GM11168 (cell line): ENCODE measurements at regions not wholly inside any gene's neighbourhood (a gene's known extent, or its start where the extent isn't known, plus 50 kb on each side); places are given as distances from the start of the nearest gene placed in this dataset.
"Not testable (repeated sequence)": the region's sequence is repeated elsewhere in the genome, so short reads cannot be mapped to it uniquely, and the experiment has no call there.

ENCODE experiments used
- in situ Hi-C: fragments of 300-500 bp; cut with MboI; formaldehyde crosslinking; loops from one replicate; pipeline ENCODE4 v1.12.0; 2022; ENCODE audit warnings: low sequenced_read_pairs; ENCODE audit not compliant: unreplicated experiment

- in situ Hi-C loops: not testable (repeated sequence)
These were observed 101.2 kb upstream of the CADM1 start for GRCh38 chr11:115605397-115605796.

DNA sequence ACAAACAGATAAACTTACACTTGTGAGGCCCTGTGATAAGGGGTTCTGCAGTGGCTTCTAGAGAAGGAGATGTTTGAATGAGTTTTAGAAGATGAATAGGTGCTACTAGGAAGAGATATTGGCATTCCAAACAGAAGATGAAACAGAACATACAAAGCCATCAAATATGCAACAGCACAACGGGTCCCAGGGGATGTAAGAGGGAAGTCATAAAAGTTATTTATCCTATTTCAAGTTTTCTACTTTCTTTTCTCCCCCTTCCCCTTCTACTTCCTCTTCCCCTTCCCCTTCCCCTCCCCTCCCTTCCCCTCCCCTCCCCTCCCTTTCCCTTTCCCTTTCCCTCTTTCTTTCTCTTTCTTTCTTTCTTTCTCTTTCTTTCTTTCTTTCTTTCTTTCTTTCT lies 94.9 kb upstream of the CADM1 start:
- in situ Hi-C loops: no loop called here

DNA sequence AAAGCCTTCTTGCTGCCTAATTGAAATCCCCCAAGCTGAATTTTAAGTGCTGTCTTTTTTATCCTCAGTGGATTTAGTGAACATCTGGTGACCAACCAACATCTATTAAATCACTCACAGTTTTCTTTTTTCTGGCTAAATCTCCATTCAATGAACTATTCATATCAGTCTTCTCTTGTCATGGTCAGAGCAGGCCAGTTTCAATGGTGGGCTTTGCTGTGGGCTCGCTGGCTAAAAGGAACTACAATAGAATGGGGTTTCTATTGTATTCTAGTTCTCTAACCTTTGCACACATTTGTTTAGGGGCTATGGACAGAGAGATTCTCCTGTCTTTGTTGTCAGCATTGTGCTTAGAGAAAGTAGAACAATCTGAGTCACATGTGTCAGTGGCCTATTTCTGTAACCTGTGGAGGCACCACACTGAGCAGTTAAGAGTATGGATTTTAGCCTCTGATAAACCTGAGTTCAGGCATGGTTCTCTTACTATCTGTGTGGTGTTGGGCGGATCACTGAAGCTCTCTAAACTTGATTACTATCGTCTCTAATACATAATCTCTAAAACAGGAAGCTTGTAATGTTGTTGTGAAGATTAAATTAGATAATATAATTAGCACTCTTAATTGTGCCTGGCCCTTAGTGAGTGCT lies 94.2 kb upstream of the CADM1 start:
- in situ Hi-C loops: no loop called here

- in situ Hi-C loops: no loop called here
These were observed 87.2 kb upstream of the CADM1 start for GRCh38 chr11:115591380-115591779.

DNA sequence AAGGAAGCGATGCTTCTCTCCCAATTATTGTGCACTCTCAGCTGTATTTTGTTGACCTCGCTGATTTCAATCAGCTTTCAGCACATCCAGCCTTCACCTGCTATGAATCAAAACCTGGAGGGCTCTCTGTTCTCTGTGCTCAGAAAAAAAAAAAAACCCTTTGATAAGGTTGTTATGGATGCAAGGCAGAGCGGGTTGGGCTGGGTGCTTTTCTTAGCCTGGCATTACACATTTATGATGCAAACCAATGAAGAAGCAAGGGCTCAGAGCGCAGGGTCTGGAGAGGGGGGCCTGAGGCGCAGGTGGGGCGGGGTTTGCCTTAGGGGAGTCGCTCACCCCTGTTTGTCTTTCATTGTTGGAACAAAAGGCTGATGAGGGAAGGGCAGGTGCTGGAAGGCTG lies 86.0 kb upstream of the CADM1 start:
- in situ Hi-C loops: no loop called here

DNA sequence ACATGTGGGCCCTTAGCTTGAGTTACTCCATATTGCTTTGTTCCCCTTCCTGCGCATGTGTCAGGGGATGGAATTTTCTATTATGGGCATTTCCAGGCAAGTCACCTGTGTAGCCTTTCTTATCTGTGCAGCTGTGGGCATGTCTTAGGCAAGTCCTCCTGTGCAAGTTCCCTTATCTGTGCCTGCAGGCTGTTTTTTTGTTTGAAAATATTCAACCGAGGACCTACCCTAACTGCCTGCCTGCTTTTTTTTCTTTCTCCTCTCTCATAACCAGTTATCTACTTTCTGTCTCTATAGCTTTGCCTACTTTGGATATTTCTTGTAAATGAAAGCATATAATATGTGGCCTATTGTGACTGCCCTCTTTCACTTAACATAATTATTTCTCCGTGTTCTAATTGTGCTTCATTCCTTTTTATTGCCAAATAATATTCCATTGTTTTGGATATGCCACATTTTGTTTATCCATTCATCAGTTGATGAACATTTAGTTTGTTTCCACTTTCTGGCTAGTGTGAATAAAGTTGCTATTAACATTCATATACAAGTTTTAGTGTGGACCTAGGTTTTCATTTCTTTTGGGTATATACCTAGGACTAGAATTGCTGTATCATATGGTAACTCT lies 83.6 kb upstream of the CADM1 start:
- in situ Hi-C loops: no loop called here

GRCh38 chr11:115585361-115586024 lies 81.3 kb upstream of the CADM1 start:
- in situ Hi-C loops: no loop called here

DNA sequence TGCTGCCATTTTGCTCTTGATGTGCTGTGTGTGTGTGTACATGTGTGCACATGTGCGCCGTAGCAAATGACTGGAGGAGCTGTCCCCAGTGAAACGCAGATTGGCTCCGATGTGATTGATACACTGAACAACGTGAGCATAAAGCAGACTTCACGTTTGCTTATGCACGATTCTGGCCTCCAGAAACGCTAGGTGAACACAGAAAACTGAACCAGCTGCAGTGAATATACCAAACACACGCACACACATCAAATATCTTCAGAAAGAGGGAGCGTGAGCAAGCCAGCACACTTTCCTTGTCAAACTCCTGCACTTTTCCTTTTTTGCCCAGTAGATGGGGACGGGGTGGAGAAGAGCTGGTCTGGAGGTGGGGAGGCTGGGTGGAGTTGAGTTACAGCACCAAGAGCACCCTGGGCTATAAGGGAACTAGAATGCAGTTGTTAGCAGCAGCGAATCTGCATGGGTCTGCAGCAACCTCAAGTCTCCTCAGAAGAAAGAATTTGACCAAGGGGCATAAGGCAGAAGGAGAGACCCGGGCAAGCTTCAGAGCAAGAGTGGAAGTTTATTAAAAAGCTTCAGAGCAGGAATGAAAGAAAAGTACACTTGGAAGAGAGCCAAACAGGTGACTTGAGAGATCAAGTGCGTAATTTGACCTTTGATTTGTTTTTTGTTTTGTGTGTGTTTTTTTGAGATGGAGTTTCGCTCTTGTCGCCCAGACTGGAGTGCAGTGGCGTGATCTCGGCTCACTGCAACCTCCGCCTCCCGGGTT lies 77.8 kb upstream of the CADM1 start:
- in situ Hi-C loops: no loop called here

DNA sequence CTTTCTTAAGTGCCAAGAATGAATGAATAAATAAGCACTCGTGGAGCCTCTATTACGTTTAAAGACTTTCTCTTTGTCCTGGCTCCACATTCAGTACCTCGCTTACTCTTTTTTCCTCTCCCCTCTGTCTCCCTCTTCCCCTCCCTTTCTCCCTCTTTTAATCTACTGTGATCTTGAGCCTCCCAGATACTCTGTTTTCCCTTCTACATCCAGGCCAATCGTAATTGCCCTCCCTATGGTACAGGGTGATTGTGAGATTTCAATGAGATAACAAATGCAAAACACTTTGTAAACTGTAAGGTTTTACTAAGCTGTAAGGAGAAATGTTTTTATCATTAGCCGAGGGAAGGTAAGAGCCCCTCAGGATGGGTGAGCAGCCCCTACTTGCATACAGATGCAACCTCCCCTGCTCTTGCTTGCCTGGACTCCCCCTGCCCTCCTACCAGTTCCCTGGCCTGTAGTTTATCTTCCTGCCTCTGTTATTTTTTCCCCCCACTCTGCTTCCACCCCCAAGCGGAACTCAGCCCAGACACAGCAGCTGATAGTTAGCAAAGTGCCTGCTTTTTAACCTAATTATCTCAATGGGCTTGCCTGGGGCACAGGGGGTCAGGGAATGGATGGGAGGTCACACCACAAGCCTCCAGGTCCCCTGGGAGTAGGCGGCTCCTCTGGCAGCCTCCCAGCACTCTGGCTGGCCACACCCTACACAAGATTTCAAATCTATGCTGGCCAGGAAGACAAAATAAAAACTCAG lies 76.9 kb upstream of the CADM1 start:
- in situ Hi-C loops: no loop called here

GRCh38 chr11:115580416-115580815 lies 76.2 kb upstream of the CADM1 start:
- in situ Hi-C loops: no loop called here

GRCh38 chr11:115579181-115579825 lies 75.1 kb upstream of the CADM1 start:
- in situ Hi-C loops: no loop called here

- in situ Hi-C loops: no loop called here
These were observed 74.1 kb upstream of the CADM1 start for GRCh38 chr11:115578275-115578674.

DNA sequence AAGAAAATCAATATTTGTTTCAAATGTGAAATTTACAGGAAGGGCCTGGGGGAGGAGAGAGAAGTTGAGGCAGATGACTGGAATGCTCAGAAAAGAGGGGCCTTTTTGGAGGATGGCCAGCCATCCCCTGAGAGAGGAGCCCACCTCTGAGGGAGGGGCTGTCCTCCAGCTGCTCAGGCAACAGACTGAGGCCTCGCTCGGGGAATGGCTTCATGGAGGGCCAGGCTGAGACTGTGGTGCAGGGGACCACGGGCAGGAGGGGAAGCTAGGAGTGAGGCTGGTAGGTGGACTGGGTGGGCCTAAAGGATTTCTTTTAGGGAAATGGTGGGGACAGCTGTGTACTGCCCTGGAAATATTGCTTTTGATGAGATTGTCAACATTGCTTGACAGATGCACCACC lies 73.5 kb upstream of the CADM1 start:
- in situ Hi-C loops: no loop called here

DNA sequence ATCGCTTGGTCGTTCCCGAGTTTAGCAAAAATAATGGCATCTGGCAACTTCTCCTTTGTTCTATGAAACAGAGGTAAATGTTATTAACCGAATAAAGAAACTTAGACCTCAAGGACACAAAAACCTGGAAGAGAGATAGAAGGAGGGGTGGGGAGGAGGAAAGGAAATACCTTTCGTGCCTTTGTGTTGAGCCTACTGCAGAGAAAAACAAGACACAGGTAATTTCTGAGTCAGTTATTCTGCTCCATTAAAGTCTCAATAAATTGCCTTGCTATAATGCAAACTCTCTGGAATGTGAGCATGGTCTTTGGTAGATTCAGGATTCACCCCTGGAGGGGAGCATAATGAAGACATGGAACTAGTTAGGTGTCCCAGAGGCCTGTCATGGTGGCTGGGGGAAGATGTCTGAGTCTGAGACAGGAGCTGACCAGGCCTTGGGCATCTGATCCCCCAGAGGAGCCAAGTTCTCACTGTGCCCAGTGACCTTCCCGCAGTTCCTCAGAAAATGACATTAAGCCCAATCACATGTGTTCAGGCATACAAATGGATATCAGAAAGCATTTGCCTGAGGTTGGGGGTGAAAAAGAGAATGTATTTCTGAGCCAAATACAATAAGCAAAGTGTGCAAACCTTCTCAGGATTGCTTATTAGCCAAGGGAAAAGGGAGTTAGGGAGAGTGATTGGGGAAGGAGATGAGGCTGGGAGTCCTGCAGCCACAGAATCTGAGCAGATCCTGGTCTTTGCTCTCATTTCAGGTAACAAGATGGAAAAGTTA lies 72.6 kb upstream of the CADM1 start:
- in situ Hi-C loops: no loop called here

DNA sequence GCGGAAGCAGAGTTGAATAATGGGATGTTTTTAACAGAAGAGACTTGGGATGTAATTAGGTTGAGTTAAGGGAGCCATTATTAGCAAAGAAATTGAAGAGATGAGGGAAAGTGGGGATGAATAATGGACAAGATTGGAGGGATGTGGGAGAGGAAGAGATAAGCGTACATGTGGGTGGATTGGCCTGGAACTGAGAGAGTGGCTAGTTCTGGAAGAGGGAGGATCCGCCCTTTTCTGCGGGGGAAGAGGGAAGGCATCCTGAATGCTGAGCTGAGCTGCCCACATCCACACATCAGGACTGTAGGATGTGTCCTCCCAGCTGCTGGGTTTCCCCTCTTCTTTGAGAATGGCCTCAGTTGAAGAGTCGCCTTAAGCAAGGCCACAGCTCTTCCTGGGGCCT lies 68.3 kb upstream of the CADM1 start:
- in situ Hi-C loops: no loop called here

GRCh38 chr11:115566180-115566764 lies 62.1 kb upstream of the CADM1 start:
- in situ Hi-C loops: no loop called here

- in situ Hi-C loops: no loop called here
These were observed 60.6 kb upstream of the CADM1 start for GRCh38 chr11:115564851-115565250.

DNA sequence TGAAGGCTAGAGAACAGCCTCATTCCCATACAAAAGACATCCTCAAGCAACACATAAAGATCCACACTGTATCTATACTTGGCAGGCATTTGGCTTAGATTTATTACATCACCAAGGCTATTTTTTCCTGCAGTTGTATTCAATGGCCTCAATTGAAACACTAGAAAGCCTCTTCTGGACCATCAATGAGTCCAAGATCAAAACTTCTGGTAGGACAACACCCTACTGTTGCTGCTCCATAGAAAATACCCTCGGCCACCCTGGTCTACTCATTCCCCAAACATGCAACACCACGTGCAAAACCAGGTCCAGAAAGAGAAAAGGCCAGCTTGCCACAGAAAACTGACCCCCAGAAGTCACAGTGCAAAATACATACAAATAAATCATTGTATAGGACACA lies 56.9 kb upstream of the CADM1 start:
- in situ Hi-C loops: no loop called here

DNA sequence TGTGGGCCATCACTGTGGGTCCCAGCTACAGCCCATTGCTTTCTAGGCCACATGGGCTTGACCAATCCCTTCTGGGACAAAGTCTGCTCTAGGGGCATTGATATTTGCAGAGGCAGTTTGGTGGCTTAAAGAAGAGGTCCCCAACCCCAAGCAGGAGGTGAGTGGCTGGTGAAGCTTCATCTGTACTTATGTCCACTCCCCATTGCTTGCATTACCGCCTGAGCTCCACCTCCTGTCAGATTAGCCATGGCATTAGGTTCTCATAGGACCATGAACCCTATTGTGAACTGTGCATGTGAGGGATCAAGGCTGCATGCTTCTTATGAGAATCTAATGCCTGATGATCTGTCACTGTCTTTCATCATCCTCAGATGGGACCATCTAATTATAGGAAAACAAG lies 54.4 kb upstream of the CADM1 start:
- in situ Hi-C loops: no loop called here
